GM12872 (cell line): ENCODE measurements at regions not wholly inside any gene's neighbourhood (a gene's known extent, or its start where the extent isn't known, plus 50 kb on each side); places are given as distances from the start of the nearest gene placed in this dataset.

ENCODE experiments used
- TF ChIP-seq, protein P1 (sequence below): IDR thresholded peaks from 3 replicates; pipeline ENCODE4 v1.5.1; 2011; ENCODE audit warnings: low read depth, mild to moderate bottlenecking, low read length, moderate library complexity; ENCODE audit not compliant: insufficient read depth

DNA sequence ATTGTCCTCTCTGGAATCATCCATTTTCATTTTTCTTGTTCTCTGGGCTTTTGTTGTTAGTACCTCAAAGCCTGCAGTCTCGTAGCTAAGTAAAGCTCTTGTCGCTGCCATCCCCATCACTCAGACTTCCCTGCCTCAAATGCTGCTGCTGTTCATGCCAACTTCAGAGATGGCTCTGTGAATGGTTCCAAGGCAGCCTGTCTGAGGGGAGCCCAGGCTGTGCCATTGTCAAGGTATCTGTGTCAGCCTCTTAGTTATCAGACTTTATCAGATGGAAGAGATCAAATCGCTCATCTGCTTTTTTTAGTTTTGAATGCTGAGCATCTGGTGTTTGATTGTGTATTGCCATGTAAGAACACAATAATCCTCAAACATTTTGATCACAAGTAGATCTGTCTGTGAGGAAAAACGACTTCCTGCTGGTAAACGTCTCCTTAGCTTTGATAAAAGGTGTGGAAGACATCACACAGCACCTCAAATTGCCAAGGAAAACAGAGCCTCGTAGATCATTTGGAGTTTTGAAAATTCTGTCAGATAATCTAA, 304.2 kb upstream of the ZC3H12C start:
- TF ChIP-seq, protein P1, sequence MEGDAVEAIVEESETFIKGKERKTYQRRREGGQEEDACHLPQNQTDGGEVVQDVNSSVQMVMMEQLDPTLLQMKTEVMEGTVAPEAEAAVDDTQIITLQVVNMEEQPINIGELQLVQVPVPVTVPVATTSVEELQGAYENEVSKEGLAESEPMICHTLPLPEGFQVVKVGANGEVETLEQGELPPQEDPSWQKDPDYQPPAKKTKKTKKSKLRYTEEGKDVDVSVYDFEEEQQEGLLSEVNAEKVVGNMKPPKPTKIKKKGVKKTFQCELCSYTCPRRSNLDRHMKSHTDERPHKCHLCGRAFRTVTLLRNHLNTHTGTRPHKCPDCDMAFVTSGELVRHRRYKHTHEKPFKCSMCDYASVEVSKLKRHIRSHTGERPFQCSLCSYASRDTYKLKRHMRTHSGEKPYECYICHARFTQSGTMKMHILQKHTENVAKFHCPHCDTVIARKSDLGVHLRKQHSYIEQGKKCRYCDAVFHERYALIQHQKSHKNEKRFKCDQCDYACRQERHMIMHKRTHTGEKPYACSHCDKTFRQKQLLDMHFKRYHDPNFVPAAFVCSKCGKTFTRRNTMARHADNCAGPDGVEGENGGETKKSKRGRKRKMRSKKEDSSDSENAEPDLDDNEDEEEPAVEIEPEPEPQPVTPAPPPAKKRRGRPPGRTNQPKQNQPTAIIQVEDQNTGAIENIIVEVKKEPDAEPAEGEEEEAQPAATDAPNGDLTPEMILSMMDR, result no peak

DNA sequence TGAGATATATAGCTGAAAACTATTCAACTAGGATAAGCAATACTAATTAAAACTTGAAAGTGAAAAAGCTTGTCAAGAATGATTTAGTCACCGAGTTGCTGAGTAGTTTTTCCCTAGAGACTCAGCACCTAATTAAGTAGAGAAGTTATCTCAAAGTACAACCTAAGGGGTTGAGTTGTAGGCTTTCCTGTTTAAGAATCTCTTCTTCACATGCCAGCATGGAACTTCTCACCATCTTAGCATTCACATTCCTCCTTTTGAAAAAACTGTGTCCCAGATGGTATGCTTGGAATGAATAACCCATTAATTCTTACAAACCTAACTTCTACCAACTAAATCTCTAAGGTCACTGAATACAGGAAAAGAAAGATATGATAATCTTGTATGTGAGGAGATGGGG, 303.3 kb upstream of the ZC3H12C start:
- TF ChIP-seq, protein P1, result no peak

DNA sequence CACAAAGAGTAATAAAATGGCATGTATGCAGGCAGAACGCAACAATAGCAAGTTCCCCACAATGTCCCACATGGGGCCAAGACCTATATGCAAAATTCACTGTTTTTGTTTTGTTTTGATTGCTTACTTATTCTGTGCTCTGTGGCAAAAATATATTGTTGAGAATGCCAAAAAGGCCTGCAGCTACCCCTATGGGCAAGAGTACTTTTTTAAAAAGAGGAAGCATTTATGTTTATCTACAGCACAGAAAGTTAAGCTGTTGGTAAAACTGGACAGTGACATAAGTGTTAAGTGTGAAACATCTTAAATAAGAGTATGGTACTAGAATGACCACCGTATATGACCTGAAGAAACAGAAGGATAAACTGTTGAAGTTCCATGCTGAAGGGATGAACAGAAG, 301.9 kb upstream of the ZC3H12C start:
- TF ChIP-seq, protein P1, result no peak

DNA sequence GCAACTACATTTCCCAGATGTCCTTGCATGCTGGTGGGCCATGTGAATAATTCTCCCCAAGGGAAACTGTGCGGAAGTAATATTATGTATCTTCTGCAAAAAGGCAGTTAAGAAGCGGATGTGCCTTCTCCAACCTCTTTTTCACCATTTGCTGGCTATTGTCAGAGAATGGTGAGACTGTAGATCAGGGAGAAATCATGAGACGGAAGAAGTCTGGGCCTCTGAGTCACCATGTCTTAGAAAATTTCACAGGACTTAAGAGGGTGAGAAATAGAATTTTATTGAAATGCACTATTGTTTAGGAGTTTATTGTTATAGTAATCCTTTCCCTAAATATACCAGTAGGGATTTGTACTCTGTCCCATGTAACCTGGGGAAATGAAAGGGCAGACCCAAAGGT, 298.7 kb upstream of the ZC3H12C start:
- TF ChIP-seq, protein P1, result no peak

DNA sequence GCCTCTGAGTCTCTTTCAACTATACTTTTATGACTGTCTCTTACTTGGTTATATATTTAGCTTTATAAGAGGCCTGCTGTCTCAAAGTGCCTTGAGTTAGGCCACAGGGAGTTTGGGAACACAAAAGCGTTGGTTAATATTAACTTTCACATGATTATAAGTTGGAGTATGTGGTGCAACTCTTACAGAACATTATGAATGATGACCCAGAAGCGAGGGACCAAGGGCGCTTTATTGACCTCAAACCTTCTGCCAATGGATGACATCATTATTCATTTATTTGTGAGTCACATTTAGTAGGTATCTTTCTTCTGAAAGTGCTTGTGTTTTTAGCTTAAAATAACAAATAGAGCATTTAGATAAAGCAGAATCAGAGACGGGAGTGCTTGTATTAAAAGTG, 298.0 kb upstream of the ZC3H12C start:
- TF ChIP-seq, protein P1, result no peak

DNA sequence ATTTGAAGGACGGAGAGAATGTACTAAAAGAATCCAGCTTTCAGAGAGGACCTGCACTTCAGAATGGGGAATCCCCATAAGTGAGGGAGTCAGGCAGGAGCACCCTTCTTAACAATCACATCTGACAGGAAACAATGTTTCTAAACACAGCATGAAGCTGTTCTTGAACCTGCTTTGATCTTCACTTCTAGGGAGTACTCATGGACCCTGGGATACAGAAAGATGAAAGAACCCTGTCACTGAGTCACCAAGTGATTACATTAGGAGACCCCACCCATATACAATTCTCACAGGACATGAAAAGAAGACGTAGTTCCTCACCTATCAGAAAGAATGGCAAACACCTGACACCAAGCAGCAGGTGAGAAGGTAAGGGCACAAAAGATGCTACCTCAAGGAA, 296.9 kb upstream of the ZC3H12C start:
- TF ChIP-seq, protein P1, result no peak

DNA sequence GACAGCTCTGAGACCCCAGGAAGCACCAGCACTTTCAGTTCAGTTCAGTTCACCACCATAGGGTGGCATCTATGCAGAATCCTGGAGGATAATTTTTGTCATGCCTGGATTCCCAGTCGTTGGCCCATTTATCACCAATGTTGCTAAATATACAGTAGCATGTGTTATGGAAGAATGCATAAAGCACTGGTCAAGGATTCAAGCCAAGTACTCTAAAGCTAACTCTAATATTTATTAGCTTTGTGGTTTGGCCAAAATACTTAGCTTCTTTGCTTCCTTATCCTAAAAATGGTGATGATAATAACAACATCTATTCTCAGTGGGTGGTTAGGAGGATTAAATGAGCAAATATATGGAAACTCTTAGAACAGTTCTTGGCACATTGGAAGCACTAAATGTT, 294.7 kb upstream of the ZC3H12C start:
- TF ChIP-seq, protein P1, result no peak
